Ovary (tissue), 7 donors: ENCODE measurements at regions not wholly inside any gene's neighbourhood (a gene's known extent, or its start where the extent isn't known, plus 50 kb on each side); places are given as distances from the start of the nearest gene placed in this dataset.

Source experiments
- DNase-seq, 5 donors: peaks; one replicate each; pipeline ENCODE4 v3.0.0-alpha.2; 2019 to 2020
- H3K27ac ChIP-seq, 2 donors: fragments of 200-600 bp; one replicate each; pipeline versions ENCODE4 v1.5.1 to v1.8.0; 2019 to 2022
- H3K27me3 ChIP-seq: fragments of 200-600 bp; one replicate; pipeline ENCODE4 v1.8.0; 2022
- H3K36me3 ChIP-seq: fragments of 200-600 bp; sonication (generic); one replicate; pipeline ENCODE4 v1.5.1; 2019
- H3K4me1 ChIP-seq: one replicate; pipeline ENCODE4 v1.8.1; 2013; ENCODE audit warnings: mild to moderate bottlenecking, moderate library complexity; ENCODE audit not compliant: insufficient read depth
- H3K4me3 ChIP-seq: fragments of 200-600 bp; sonication (generic); one replicate; pipeline ENCODE4 v1.5.1; 2017
- H3K9me3 ChIP-seq, 2 donors: fragments of 200-600 bp in 1 of 2; sonication (generic) in 1 of 2; one replicate each; pipeline versions ENCODE4 v1.5.1 to v1.8.1; 2013 to 2019; ENCODE audit warnings: mild to moderate bottlenecking in 1 of 2, moderate library complexity in 1 of 2
- EP300 ChIP-seq: sonication (generic); formaldehyde crosslinking; IDR thresholded peaks from one replicate; pipeline ENCODE4 v1.6.1; 2017; ENCODE audit warnings: antibody characterized with exemption
- POLR2A ChIP-seq: fragments of 450-650 bp; IDR thresholded peaks from one replicate; pipeline ENCODE4 v1.6.1; 2017; ENCODE audit warnings: antibody characterized with exemption, mild to moderate bottlenecking, moderate library complexity
- WGBS, 3 donors: extraction: QIAGEN DNeasy Blood & Tissue Kit in 1 of 3; methylation state at CpG; one replicate each; pipeline versions ENCODE4 v1.1.5 to v1.1.7; 2013 to 2017; 5-methylcytosine and 5-hydroxymethylcytosine counted together
- intact Hi-C, 4 donors: fragments of 100-400 bp; cut with DNase I; formaldehyde crosslinking; loops; one replicate each; pipeline versions ENCODE4 v1.11.0 to v1.15.1; 2022 to 2023
- TF ChIP-seq, protein P1 (sequence below), 3 donors: fragments of 450-650 bp in 2 of 3; fragments of 200-600 bp in 1 of 3; IDR thresholded peaks; one replicate each; pipeline versions ENCODE4 v1.5.1 to v1.8.0; 2016 to 2022; ENCODE audit warnings: antibody characterized with exemption in 3 of 3, mild to moderate bottlenecking in 1 of 3
- donor health status: DM: no; HTN: no; CAD: no; lungs with moderate emphysema.
- donor health status: DM: no; HTN: no; CAD: no.
- donor health status: Bipolar disorder and iron deficiency.
- donor health status: DM: no; HTN: no; CAD: no.
- donor health status: DM: yes; HTN: yes; CAD: no.

DNA sequence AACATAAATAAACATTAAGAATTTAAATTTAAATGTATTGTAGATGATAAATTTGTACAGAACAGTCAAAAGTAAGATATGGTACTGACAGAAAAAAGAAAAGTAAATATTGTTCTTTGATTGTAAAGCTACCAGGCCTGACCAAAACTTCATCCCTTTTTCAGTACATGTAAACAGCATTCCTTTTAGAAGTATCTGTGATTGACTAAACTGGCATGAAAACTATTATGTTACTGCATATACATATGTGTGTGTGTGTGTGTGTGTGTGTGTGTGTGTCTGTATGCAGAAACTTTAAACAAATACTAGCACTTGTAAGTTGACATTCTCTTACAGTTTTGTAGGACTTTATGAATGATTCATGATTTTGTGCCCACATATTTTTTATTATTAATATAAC lies 270.9 kb downstream of the C12orf50 start:
- H3K27me3 ChIP-seq: peaks cover 2% of the 10 kb centered on the region
- no peak for DNase-seq
- no peaks in the 10 kb centered on the region for H3K36me3 ChIP-seq
- H3K4me1 ChIP-seq: no peaks in the 10 kb centered on the region
- intact Hi-C loops: no loop called here
- H3K4me3 ChIP-seq: no peak overlapping the region
- no peak overlapping the region for H3K27ac ChIP-seq
- TF ChIP-seq EP300: no peak
- no peak for TF ChIP-seq POLR2A
- TF ChIP-seq, protein P1, sequence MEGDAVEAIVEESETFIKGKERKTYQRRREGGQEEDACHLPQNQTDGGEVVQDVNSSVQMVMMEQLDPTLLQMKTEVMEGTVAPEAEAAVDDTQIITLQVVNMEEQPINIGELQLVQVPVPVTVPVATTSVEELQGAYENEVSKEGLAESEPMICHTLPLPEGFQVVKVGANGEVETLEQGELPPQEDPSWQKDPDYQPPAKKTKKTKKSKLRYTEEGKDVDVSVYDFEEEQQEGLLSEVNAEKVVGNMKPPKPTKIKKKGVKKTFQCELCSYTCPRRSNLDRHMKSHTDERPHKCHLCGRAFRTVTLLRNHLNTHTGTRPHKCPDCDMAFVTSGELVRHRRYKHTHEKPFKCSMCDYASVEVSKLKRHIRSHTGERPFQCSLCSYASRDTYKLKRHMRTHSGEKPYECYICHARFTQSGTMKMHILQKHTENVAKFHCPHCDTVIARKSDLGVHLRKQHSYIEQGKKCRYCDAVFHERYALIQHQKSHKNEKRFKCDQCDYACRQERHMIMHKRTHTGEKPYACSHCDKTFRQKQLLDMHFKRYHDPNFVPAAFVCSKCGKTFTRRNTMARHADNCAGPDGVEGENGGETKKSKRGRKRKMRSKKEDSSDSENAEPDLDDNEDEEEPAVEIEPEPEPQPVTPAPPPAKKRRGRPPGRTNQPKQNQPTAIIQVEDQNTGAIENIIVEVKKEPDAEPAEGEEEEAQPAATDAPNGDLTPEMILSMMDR (IDR thresholded peaks at IDR 0.05): no peak
- no peaks in the 10 kb centered on the region for H3K9me3 ChIP-seq

DNA sequence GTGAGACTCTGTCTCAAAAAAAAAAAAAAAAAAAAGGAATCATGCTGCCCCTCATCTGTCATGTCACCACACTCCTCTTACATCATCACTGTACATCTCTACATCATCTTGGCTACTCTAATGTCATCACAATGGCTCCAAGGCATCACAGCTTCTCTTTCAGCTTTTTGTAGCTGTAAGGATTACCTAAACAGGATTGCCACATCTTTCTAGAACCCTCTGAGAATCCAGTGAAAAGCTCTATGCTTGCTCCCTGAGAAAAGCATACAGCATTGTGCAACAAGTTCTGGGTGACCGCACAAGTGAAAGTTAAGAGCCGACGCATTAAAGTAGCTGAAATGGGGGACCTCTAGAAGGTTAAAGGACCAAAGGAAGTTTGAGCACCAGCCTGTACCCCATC lies 272.5 kb downstream of the C12orf50 start:
- intact Hi-C loops: no loop called here
- no peak overlapping the region for H3K27ac ChIP-seq
- DNase-seq: no peak
- no peak overlapping the region for H3K4me3 ChIP-seq
- no peaks in the 10 kb centered on the region for H3K9me3 ChIP-seq
- TF ChIP-seq EP300 (no peak), POLR2A (no peak)
- TF ChIP-seq, protein P1 (IDR thresholded peaks at IDR 0.05): no peak
- no peaks in the 10 kb centered on the region for H3K36me3 ChIP-seq
- peaks cover 2% of the 10 kb centered on the region for H3K27me3 ChIP-seq
- no peaks in the 10 kb centered on the region for H3K4me1 ChIP-seq
- WGBS, 3 donors: 95 to 98% (median 97%) methylated on average over 3 of the region's 3 CpGs

DNA sequence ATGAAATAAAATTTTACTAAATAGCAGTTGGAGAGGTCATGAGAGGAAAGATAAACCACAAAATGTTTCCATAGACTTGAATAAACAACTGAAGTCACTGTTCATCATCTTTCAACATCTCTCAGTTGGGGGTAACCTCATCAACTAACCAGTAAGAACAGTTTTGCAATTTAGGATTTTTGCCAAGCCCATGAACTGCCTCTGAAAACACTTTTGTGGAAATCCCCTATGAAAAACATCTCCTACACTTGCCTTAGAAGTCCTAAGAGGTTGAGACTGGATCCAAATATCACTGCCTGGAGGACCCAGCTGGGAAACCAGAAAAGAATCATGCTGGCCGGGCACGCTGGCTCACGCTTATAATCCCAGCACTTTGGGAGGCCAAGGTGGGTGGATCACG lies 273.1 kb downstream of the C12orf50 start:
- H3K27ac ChIP-seq: no peak overlapping the region
- TF ChIP-seq POLR2A (no peak), EP300 (no peak)
- TF ChIP-seq, protein P1 (IDR thresholded peaks at IDR 0.05): no peak

DNA sequence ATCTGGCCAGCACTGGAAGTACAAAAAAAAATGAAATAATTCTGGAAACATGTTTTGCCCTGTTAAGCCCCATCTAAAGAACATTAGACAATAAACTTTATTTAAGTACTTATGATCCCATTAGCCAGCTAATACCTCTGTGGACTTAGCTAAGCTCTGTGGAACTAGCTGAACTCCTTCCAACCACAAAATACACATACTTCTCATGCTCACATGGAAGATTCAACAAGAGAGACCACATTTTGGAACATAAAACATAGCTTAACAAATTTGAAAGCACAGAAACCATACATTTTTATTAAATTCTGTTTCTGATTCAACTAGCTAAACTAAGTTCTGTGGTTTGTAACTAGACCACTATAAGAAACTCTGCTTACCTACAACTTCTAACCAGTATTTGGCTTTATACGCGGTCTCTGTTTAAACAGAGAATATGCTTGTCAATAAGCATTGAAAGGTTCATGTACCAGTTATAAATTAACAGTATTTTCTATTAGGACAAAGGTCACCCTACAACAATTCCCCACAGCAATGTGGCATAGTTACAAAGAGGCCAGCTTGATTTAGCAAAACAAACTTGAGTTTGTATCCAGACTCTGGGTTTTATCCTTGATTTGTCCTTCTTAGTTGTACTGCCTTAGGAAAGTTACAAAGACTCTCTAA lies 300.1 kb downstream of the C12orf50 start:
- Histone ChIP-seq H3K4me3 (no peak overlapping the region), H3K9me3 (no peaks in the 10 kb centered on the region), H3K4me1 (no peaks in the 10 kb centered on the region), H3K27me3 (no peaks in the 10 kb centered on the region), H3K36me3 (no peaks in the 10 kb centered on the region), H3K27ac (no peak overlapping the region)
- 94 to 98% (median 95%) methylated on average over 2 of the region's 2 CpGs for WGBS, 3 donors
- no peak for DNase-seq
- intact Hi-C loops: no loop called here
- TF ChIP-seq EP300 (no peak), POLR2A (no peak)
- TF ChIP-seq, protein P1 (IDR thresholded peaks at IDR 0.05): no peak

More for the DNA sequence above, 273.1 kb downstream of the C12orf50 start:
- Histone ChIP-seq H3K4me1 (no peaks in the 10 kb centered on the region), H3K4me3 (no peak overlapping the region), H3K36me3 (no peaks in the 10 kb centered on the region), H3K27me3 (peaks cover 2% of the 10 kb centered on the region), H3K9me3 (no peaks in the 10 kb centered on the region)
- intact Hi-C loops: no loop called here
- no peak for DNase-seq
- 83 to 88% (median 86%) methylated on average over 4 of the region's 4 CpGs for WGBS, 3 donors
